ENCODE measurements at regions not wholly inside any gene's neighbourhood (a gene's known extent, or its start where the extent isn't known, plus 50 kb on each side); places are given as distances from the start of the nearest gene placed in this dataset.

GRCh38 chr5:30846171-30846570 is 347.3 kb upstream of the CDH6 start:
- no peak for DNase-seq
- Histone ChIP-seq H3K9me3 (replicated peaks) (no peaks in the 10 kb centered on the region), H3K27me3 (ENCODE audit: low read depth) (no peaks in the 10 kb centered on the region), H3K36me3 (no peaks in the 10 kb centered on the region), H3K4me1 (peaks cover 12% of the 10 kb centered on the region), H3K4me3 (no peak overlapping the region), H3K27ac (replicated peaks) (no peak overlapping the region)
- no peak for TF ChIP-seq CTCF (IDR thresholded peaks at IDR 0.05; ENCODE audit: borderline replicate concordance)
- intact Hi-C loops (cut with micrococcal nuclease), result no loop called here

- no peaks in the 10 kb centered on the region for H3K36me3 ChIP-seq
- TF ChIP-seq CTCF (IDR thresholded peaks at IDR 0.05; ENCODE audit: borderline replicate concordance), result no peak
- H3K9me3 ChIP-seq (replicated peaks), result no peaks in the 10 kb centered on the region
- H3K4me1 ChIP-seq, result peaks cover 22% of the 10 kb centered on the region
- intact Hi-C loops (cut with micrococcal nuclease), result no loop called here
- no peak overlapping the region for H3K4me3 ChIP-seq
- H3K27me3 ChIP-seq (ENCODE audit: low read depth), result no peaks in the 10 kb centered on the region
- no peak overlapping the region for H3K27ac ChIP-seq (replicated peaks)
- DNase-seq, result no peak
These were observed 348.3 kb upstream of the CDH6 start for GRCh38 chr5:30845194-30845593.

- no peak for DNase-seq
- Histone ChIP-seq H3K27me3 (ENCODE audit: low read depth) (no peaks in the 10 kb centered on the region), H3K4me3 (no peak overlapping the region), H3K9me3 (replicated peaks) (no peaks in the 10 kb centered on the region), H3K36me3 (no peaks in the 10 kb centered on the region), H3K4me1 (peaks cover 32% of the 10 kb centered on the region), H3K27ac (replicated peaks) (no peak overlapping the region)
- intact Hi-C loops (cut with micrococcal nuclease), result no loop called here
- no peak for TF ChIP-seq CTCF (IDR thresholded peaks at IDR 0.05; ENCODE audit: borderline replicate concordance)
These were observed 349.9 kb upstream of the CDH6 start for GRCh38 chr5:30843541-30843940.

- H3K4me3 ChIP-seq, result no peak overlapping the region
- DNase-seq, result no peak
- intact Hi-C loops (cut with micrococcal nuclease), result no loop called here
- H3K36me3 ChIP-seq, result no peaks in the 10 kb centered on the region
- H3K27ac ChIP-seq (replicated peaks), result peak overlapping the region; percentile 82
- no peaks in the 10 kb centered on the region for H3K9me3 ChIP-seq (replicated peaks)
- peaks cover 32% of the 10 kb centered on the region for H3K4me1 ChIP-seq
- H3K27me3 ChIP-seq (ENCODE audit: low read depth), result no peaks in the 10 kb centered on the region
- TF ChIP-seq CTCF (IDR thresholded peaks at IDR 0.05; ENCODE audit: borderline replicate concordance), result no peak
These were observed 353.5 kb upstream of the CDH6 start for GRCh38 chr5:30839956-30840355.

- no peak for TF ChIP-seq CTCF (IDR thresholded peaks at IDR 0.05; ENCODE audit: borderline replicate concordance)
- peaks cover 32% of the 10 kb centered on the region for H3K4me1 ChIP-seq
- no peaks in the 10 kb centered on the region for H3K36me3 ChIP-seq
- peak overlapping the region; percentile 82 for H3K27ac ChIP-seq (replicated peaks)
- no peaks in the 10 kb centered on the region for H3K27me3 ChIP-seq (ENCODE audit: low read depth)
- no peak overlapping the region for H3K4me3 ChIP-seq
- intact Hi-C loops (cut with micrococcal nuclease), result no loop called here
- H3K9me3 ChIP-seq (replicated peaks), result peaks cover 8% of the 10 kb centered on the region
- DNase-seq, result no peak
These were observed 354.5 kb upstream of the CDH6 start for GRCh38 chr5:30838936-30839496.

All from left ventricle myocardium inferior (tissue), 1 donor.